MM.1S (cell line): ENCODE measurements at regions not wholly inside any gene's neighbourhood (a gene's known extent, or its start where the extent isn't known, plus 50 kb on each side); places are given as distances from the start of the nearest gene placed in this dataset.

Experiments
- DNase-seq: peaks from one replicate; pipeline ENCODE4 v3.0.0-alpha.2; 2015
- H2AFZ ChIP-seq: fragments of 300-600 bp; sonication (generic); 2 replicates; pipeline ENCODE4 v1.6.0; 2016; ENCODE audit warnings: antibody characterized with exemption, low read length
- H3F3A ChIP-seq: fragments of 300-600 bp; sonication (generic); 2 replicates; pipeline ENCODE4 v1.6.1; 2016; ENCODE audit warnings: mild to moderate bottlenecking, antibody characterized with exemption, low read length, moderate library complexity, mixed read lengths; ENCODE audit not compliant: insufficient read depth
- H3K27ac ChIP-seq: fragments of 300-600 bp; sonication (generic); 2 replicates; pipeline ENCODE4 v1.5.1; 2016; ENCODE audit warnings: mild to moderate bottlenecking, low read length
- H3K27me3 ChIP-seq: fragments of 300-600 bp; sonication (generic); replicated peaks from 2 replicates; pipeline ENCODE4 v1.6.0; 2016; ENCODE audit warnings: low read length; ENCODE audit not compliant: insufficient read depth
- H3K36me3 ChIP-seq: fragments of 300-600 bp; sonication (generic); replicated peaks from 2 replicates; pipeline ENCODE4 v1.6.1; 2016; ENCODE audit warnings: mild to moderate bottlenecking, low read length, mixed read lengths; ENCODE audit not compliant: insufficient read depth
- H3K4me1 ChIP-seq: fragments of 300-600 bp; sonication (generic); 2 replicates; pipeline ENCODE4 v1.6.1; 2016; ENCODE audit warnings: low read length, mixed read lengths
- H3K4me2 ChIP-seq: fragments of 300-600 bp; sonication (generic); 2 replicates; pipeline ENCODE4 v1.6.0; 2016; ENCODE audit warnings: low read depth, low read length
- H3K4me3 ChIP-seq: fragments of 300-600 bp; sonication (generic); 2 replicates; pipeline ENCODE4 v1.5.1; 2016; ENCODE audit warnings: low read length, mixed read lengths
- H3K79me2 ChIP-seq: fragments of 300-600 bp; sonication (generic); 2 replicates; pipeline ENCODE4 v1.6.1; 2016; ENCODE audit warnings: mixed run types, low read length, mixed read lengths
- H3K9ac ChIP-seq: fragments of 300-600 bp; sonication (generic); 2 replicates; pipeline ENCODE4 v1.6.1; 2016; ENCODE audit warnings: low read length, mixed read lengths
- H3K9me2 ChIP-seq: fragments of 300-600 bp; sonication (generic); replicated peaks from 2 replicates; pipeline ENCODE4 v1.6.1; 2016; ENCODE audit warnings: mild to moderate bottlenecking, low read length, mixed read lengths; ENCODE audit not compliant: insufficient read depth
- H3K9me3 ChIP-seq: fragments of 300-600 bp; sonication (generic); replicated peaks from 2 replicates; pipeline ENCODE4 v1.6.1; 2016; ENCODE audit warnings: mild to moderate bottlenecking, low read length, mixed read lengths; ENCODE audit not compliant: insufficient read depth
- H4K20me1 ChIP-seq: fragments of 300-600 bp; sonication (generic); 2 replicates; pipeline ENCODE4 v1.6.1; 2016; ENCODE audit warnings: mild to moderate bottlenecking, low read length, moderate library complexity, mixed read lengths; ENCODE audit not compliant: insufficient read depth
- EZH2 ChIP-seq: fragments of 300-600 bp; sonication (generic); optimal IDR thresholded peaks from 2 replicates; pipeline ENCODE3; 2017; ENCODE audit warnings: low read depth, mild to moderate bottlenecking, antibody characterized with exemption, low read length, mixed read lengths
- EZH2phosphoT487 ChIP-seq: fragments of 300-600 bp; sonication (generic); IDR thresholded peaks from 2 replicates; pipeline ENCODE4 v1.6.1; 2018; ENCODE audit warnings: antibody characterized with exemption, low read length
- TF ChIP-seq, protein P1 (sequence below): fragments of 300-600 bp; sonication (generic); IDR thresholded peaks from 2 replicates; pipeline ENCODE4 v1.5.1; 2016; ENCODE audit warnings: antibody characterized with exemption, low read length, mixed read lengths

DNA sequence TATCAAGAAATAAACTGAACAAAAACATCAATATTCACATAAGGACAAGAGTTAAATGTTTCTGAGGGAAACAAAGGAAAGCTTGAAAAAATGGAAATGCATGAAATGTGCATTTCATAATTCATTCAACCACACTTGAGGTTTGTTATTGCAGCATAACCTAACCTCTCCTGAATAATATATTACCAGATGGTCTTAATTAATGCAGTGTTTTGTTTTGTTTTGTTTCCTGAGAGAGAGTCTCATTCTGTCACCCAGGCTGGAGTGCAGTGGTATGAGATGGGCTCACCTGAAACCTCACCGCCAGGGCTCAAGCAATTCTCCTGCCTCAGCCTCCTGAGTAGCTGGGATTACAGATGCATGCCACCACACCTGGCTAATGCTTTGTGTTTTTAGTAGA, 139.9 kb upstream of the PIEZO2 start:
- no peak for DNase-seq
- H3K9ac ChIP-seq = no peak overlapping the region
- no peaks in the 10 kb centered on the region for H3K9me3 ChIP-seq
- no peak overlapping the region for H3K27ac ChIP-seq
- no peaks in the 10 kb centered on the region for H3K27me3 ChIP-seq
- H3K4me3 ChIP-seq = no peak overlapping the region
- no peak overlapping the region for H3K4me2 ChIP-seq
- H3K9me2 ChIP-seq = no peaks in the 10 kb centered on the region
- no peaks in the 10 kb centered on the region for H3K79me2 ChIP-seq
- no peaks in the 10 kb centered on the region for H4K20me1 ChIP-seq
- no peak overlapping the region for H2AFZ ChIP-seq
- H3K4me1 ChIP-seq = peaks cover 6% of the 10 kb centered on the region
- no peaks in the 10 kb centered on the region for H3K36me3 ChIP-seq
- TF ChIP-seq, protein P1, sequence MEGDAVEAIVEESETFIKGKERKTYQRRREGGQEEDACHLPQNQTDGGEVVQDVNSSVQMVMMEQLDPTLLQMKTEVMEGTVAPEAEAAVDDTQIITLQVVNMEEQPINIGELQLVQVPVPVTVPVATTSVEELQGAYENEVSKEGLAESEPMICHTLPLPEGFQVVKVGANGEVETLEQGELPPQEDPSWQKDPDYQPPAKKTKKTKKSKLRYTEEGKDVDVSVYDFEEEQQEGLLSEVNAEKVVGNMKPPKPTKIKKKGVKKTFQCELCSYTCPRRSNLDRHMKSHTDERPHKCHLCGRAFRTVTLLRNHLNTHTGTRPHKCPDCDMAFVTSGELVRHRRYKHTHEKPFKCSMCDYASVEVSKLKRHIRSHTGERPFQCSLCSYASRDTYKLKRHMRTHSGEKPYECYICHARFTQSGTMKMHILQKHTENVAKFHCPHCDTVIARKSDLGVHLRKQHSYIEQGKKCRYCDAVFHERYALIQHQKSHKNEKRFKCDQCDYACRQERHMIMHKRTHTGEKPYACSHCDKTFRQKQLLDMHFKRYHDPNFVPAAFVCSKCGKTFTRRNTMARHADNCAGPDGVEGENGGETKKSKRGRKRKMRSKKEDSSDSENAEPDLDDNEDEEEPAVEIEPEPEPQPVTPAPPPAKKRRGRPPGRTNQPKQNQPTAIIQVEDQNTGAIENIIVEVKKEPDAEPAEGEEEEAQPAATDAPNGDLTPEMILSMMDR = no peak
- TF ChIP-seq EZH2phosphoT487 = no peak
- TF ChIP-seq EZH2 = no peak
- H3F3A ChIP-seq = peaks cover 4% of the 10 kb centered on the region; the same call in 1 of the 2 replicates

DNA sequence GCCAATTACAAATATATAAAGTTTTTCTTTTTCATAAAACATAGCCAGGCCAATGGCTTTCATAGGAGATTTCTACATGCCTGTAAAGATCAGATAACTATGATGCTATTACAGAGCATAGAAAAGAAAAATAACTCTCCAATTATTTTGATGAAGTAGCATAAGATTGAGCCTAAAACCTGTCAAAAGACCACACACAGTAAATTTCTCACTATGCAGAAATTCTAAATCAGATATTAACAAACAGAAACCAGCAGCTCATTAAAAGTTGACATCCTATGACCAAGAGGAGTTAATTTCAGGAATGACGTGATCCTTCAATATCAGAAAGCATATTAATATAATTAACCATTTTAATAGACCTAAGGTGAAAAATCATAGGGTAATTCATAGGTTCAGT, 139.0 kb upstream of the PIEZO2 start:
- no peaks in the 10 kb centered on the region for H3K9me3 ChIP-seq
- TF ChIP-seq, protein P1 = no peak
- TF ChIP-seq EZH2phosphoT487 = no peak
- no peak for TF ChIP-seq EZH2
- no peaks in the 10 kb centered on the region for H3K36me3 ChIP-seq
- no peaks in the 10 kb centered on the region for H3F3A ChIP-seq
- H3K27ac ChIP-seq = no peak overlapping the region
- H3K9me2 ChIP-seq = no peaks in the 10 kb centered on the region
- H3K79me2 ChIP-seq = no peaks in the 10 kb centered on the region
- H3K4me1 ChIP-seq = no peaks in the 10 kb centered on the region
- no peaks in the 10 kb centered on the region for H4K20me1 ChIP-seq
- H3K4me3 ChIP-seq = no peak overlapping the region
- no peak overlapping the region for H2AFZ ChIP-seq
- DNase-seq = no peak
- no peaks in the 10 kb centered on the region for H3K27me3 ChIP-seq
- H3K4me2 ChIP-seq = no peak overlapping the region
- no peak overlapping the region for H3K9ac ChIP-seq

DNA sequence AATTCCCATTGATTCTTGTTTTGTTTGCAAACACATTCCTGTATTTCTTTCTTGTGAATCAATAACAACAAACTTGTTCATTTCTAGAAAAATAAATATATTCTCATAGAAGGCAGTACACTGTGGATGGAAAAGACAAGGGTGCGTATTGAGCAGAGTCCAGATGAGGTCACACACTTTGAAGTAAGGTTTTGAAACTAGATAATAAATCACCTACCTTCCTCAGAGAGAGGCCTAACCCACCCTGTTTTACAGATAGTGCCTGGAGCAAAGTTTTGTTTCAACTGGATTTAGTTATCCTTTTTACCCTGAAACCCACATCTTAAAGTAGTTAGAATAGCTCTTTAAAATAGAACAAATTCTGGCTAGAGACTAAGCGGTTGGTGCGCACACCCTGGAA, 137.1 kb upstream of the PIEZO2 start:
- H3K9ac ChIP-seq = no peak overlapping the region
- no peaks in the 10 kb centered on the region for H3K36me3 ChIP-seq
- H3K27me3 ChIP-seq = no peaks in the 10 kb centered on the region
- no peak overlapping the region for H3K4me2 ChIP-seq
- H3K9me2 ChIP-seq = no peaks in the 10 kb centered on the region
- DNase-seq = no peak
- no peak overlapping the region for H3K4me3 ChIP-seq
- H3K27ac ChIP-seq = no peak overlapping the region
- no peaks in the 10 kb centered on the region for H3K4me1 ChIP-seq
- no peaks in the 10 kb centered on the region for H4K20me1 ChIP-seq
- H3K9me3 ChIP-seq = no peaks in the 10 kb centered on the region
- H3F3A ChIP-seq = no peaks in the 10 kb centered on the region
- TF ChIP-seq EZH2 (no peak), EZH2phosphoT487 (no peak)
- TF ChIP-seq, protein P1 = no peak
- no peaks in the 10 kb centered on the region for H3K79me2 ChIP-seq
- no peak overlapping the region for H2AFZ ChIP-seq

DNA sequence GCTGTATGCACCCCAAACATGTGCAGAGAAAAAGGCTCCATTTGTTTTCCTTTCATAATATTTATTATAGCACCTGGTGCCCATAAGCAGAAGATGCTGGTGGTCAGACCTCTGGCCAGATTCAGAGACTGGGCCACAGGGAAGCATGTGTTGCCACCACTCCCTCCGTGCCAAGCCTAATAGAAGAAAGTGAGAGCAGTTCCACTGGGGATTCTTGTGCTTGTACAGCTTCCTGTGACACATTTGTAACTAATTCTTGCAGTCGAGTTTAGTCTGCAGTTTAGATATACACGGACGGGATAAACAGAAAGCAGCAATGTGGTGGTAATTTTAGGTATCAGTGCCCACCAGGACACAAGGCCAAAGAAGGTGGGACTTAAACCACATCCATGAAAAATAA, 135.4 kb upstream of the PIEZO2 start:
- Histone ChIP-seq H3K4me2 (no peak overlapping the region), H3F3A (no peaks in the 10 kb centered on the region), H3K27me3 (no peaks in the 10 kb centered on the region), H3K9me3 (no peaks in the 10 kb centered on the region), H3K4me3 (no peak overlapping the region), H3K27ac (no peak overlapping the region), H3K79me2 (no peaks in the 10 kb centered on the region), H3K9ac (no peak overlapping the region), H4K20me1 (no peaks in the 10 kb centered on the region), H3K9me2 (no peaks in the 10 kb centered on the region), H3K36me3 (no peaks in the 10 kb centered on the region), H3K4me1 (no peaks in the 10 kb centered on the region), H2AFZ (no peak overlapping the region)
- TF ChIP-seq, protein P1 = no peak
- TF ChIP-seq EZH2 (no peak), EZH2phosphoT487 (no peak)
- no peak for DNase-seq
